ENCODE measurements at regions not wholly inside any gene's neighbourhood (a gene's known extent, or its start where the extent isn't known, plus 50 kb on each side); places are given as distances from the start of the nearest gene placed in this dataset.

DNA sequence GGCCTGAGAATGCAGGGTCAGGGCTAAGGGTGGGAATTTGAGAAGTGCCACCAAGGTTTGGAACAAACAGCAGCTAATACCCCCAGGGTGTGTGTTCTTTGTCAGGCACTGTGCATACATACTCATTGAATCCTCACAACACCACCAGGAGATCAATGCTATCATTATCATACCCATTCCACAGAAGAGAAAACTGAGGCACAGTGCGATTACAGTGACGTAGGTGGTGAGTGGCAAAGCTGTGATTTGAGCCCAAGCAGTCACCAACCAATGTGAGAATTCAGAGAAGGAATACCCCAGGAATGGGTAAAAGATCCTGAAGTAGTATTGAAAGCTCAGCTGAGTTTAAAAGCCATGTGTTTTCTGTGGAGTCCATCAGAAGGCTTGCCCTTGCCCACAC is 281.6 kb upstream of the MGAT5 start:
- TF ChIP-seq, protein P1, sequence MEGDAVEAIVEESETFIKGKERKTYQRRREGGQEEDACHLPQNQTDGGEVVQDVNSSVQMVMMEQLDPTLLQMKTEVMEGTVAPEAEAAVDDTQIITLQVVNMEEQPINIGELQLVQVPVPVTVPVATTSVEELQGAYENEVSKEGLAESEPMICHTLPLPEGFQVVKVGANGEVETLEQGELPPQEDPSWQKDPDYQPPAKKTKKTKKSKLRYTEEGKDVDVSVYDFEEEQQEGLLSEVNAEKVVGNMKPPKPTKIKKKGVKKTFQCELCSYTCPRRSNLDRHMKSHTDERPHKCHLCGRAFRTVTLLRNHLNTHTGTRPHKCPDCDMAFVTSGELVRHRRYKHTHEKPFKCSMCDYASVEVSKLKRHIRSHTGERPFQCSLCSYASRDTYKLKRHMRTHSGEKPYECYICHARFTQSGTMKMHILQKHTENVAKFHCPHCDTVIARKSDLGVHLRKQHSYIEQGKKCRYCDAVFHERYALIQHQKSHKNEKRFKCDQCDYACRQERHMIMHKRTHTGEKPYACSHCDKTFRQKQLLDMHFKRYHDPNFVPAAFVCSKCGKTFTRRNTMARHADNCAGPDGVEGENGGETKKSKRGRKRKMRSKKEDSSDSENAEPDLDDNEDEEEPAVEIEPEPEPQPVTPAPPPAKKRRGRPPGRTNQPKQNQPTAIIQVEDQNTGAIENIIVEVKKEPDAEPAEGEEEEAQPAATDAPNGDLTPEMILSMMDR (IDR thresholded peaks at IDR 0.05; ENCODE audit: low read depth, low read length, missing control alignments): no peak
- no peak for DNase-seq (ENCODE audit: extremely low read depth, low read depth)
- no peak overlapping the region for H3K4me3 ChIP-seq (replicated peaks; ENCODE audit: low read depth, low read length)

DNA sequence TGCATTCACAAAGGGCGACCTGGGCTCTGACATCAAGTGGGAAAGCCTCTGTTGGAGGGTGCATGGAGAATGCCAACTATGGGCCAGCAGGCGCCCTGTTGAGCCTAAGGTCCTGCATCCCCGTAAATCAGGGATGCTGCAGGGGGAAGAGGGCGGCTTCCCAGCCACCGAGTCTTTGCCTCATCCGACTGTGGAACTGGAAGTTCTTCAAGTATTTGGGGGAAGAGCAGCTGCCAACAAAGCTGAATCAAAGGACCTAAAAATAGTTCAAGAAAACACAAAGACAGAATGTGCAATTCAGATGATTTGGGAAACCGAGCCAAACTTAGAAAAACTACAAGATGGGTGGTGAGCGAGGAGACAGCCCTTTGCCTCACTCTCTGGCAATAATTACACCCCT is 281.1 kb upstream of the MGAT5 start:
- TF ChIP-seq, protein P1 (IDR thresholded peaks at IDR 0.05; ENCODE audit: low read depth, low read length, missing control alignments): no peak
- H3K4me3 ChIP-seq (replicated peaks; ENCODE audit: low read depth, low read length): no peak overlapping the region
- DNase-seq (ENCODE audit: extremely low read depth, low read depth): no peak

DNA sequence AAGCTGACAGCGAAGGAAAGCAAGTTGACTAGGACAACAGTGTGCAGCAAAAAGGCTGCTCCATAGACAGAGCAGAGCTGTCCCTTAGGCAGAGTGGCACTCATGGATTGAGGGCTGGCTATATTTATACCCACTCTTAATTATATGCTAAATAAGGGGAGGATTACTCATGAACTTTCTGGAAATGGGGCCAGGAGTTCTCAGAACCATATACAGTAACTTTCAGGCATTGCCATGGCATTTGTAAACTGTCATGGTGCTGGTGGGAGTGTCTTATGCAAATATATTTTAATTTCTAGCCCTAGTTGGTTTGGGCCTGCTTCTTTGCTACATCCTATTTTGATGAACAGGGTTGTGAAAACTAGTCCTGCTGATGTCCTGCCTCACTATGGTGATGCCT is 279.5 kb upstream of the MGAT5 start:
- TF ChIP-seq, protein P1 (IDR thresholded peaks at IDR 0.05; ENCODE audit: low read depth, low read length, missing control alignments): no peak
- DNase-seq (ENCODE audit: extremely low read depth, low read depth): no peak
- no peak overlapping the region for H3K4me3 ChIP-seq (replicated peaks; ENCODE audit: low read depth, low read length)

DNA sequence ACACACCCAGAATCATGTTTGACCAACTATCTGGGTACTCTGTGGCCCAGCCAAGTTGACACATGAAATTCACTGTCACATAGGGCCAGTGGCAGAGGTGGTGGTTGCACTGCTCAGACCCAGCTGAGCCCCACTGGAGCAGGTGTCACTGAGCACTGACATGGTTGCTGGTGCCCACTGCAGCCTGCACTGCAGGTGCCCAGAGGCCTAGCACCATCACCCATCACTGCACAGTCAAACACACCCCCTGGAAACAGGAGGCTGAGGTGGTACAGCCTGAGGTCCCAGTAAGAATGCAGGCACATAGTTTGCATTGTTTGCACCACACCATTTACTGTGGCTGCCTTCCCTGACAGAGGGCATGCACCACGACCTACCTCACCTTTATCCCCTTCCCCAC is 278.7 kb upstream of the MGAT5 start:
- no peak overlapping the region for H3K4me3 ChIP-seq (replicated peaks; ENCODE audit: low read depth, low read length)
- TF ChIP-seq, protein P1 (IDR thresholded peaks at IDR 0.05; ENCODE audit: low read depth, low read length, missing control alignments): no peak
- DNase-seq (ENCODE audit: extremely low read depth, low read depth): no peak

DNA sequence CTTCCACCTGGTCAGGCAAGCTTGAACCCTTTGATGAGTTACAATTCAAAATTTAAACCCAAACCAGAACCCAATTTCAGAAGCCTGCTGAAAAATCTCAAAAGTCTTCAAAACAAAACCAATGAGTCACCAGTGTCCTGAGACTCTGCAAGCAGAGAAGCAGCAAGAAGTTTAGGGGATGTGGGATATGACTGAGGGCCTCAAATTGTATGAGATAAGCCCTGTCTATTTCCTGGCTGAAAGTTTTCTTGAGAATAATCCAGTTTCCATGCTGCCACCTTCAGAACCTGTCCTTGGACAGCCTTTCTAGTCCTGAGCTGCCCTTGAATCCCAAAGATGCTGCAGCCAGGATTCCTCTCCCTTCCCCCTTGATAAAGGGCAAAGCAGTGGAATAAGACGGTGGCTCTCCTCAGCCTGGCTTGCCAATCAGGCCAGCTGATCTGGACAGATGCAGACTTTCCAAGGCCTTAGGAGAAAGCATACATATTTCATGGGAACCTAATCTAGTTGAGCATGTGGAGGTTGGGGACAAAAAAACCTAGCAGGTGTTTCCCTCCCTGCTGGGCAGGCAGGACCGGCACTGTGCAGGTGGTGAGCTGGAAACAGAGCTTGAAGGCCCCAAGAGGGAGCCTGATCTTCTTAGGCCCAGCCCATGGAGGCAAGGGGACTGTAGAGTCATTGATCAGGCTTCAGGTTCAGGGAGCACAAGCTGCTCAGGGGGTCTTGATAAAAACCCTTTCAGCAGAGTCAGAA is 278.0 kb upstream of the MGAT5 start:
- H3K4me3 ChIP-seq (replicated peaks; ENCODE audit: low read depth, low read length): no peak overlapping the region
- TF ChIP-seq, protein P1 (IDR thresholded peaks at IDR 0.05; ENCODE audit: low read depth, low read length, missing control alignments): no peak
- DNase-seq (ENCODE audit: extremely low read depth, low read depth): no peak

DNA sequence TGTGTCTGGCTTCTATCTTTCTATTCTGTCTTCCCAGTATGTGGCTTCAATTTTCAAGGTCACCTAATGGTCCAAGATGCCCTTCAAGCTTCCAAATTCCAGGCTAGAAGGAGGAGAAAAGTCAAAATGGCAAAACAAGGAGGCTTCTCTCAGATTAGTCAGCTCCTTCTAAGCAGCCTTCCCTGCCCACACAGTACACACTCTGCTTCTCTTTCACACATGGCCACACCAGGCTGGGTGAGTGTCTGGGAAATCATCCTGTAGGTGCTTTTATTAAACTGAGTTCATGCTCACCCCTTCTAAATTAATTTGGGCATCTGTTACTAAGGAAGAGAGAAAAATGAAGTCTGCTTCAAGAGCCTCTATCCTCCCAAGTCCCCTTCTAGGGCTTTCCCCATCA is 277.2 kb upstream of the MGAT5 start:
- DNase-seq (ENCODE audit: extremely low read depth, low read depth): no peak
- no peak overlapping the region for H3K4me3 ChIP-seq (replicated peaks; ENCODE audit: low read depth, low read length)
- TF ChIP-seq, protein P1 (IDR thresholded peaks at IDR 0.05; ENCODE audit: low read depth, low read length, missing control alignments): no peak

DNA sequence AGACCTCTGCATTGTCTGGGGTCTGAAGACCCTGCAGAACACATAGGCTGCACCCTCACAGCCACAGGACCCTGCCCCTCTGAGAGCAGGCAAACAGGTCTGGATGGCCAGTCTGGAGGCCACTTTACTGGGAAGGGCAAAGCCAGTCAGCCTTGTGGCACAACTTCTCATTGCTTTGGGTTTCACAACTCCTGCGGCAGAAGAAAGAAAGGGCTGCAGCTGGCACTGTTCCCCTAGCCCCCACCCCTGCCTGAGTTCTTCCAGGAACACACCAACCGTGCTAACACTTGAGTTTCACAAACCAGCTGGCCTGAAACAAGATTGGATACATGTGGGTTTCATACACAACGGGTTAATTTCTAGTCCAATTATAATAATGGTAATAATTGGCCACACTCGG is 276.5 kb upstream of the MGAT5 start:
- TF ChIP-seq, protein P1 (IDR thresholded peaks at IDR 0.05; ENCODE audit: low read depth, low read length, missing control alignments): no peak
- H3K4me3 ChIP-seq (replicated peaks; ENCODE audit: low read depth, low read length): no peak overlapping the region
- no peak for DNase-seq (ENCODE audit: extremely low read depth, low read depth)

Measured in HFF-Myc (cell line).